ENCODE measurements at regions not wholly inside any gene's neighbourhood (a gene's known extent, or its start where the extent isn't known, plus 50 kb on each side); places are given as distances from the start of the nearest gene placed in this dataset.

GRCh38 chr13:31048521-31048920, 113.2 kb downstream of the HSPH1 start:
- no peak for DNase-seq

DNA sequence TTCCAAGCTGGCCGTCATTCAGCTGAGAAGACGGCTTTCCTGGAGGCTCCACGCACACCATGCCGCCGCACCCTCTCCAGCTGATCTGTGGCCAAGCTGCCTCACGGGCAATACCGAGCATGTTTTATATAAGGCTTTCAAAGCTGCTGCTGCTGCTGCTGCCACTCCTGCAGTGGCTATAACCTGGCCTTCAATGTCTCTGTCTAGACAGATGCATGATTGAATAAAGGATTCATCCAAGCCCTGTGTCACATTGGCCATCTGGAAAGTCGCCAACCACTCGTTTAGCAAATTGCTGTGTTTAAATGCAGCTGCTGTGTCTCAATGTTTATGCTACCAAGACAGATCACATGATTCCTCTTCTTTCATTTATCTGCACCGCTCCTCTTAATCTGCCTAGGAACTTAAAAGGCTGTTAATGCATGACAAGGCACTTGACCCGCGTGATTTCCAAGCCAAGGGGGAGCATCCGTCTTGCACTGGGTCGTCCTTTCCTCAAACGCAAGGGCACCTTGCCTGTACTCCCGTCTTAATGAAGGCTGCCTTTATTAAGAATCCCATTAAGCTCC, 114.3 kb downstream of the TEX26 start:
- no peak for DNase-seq

DNA sequence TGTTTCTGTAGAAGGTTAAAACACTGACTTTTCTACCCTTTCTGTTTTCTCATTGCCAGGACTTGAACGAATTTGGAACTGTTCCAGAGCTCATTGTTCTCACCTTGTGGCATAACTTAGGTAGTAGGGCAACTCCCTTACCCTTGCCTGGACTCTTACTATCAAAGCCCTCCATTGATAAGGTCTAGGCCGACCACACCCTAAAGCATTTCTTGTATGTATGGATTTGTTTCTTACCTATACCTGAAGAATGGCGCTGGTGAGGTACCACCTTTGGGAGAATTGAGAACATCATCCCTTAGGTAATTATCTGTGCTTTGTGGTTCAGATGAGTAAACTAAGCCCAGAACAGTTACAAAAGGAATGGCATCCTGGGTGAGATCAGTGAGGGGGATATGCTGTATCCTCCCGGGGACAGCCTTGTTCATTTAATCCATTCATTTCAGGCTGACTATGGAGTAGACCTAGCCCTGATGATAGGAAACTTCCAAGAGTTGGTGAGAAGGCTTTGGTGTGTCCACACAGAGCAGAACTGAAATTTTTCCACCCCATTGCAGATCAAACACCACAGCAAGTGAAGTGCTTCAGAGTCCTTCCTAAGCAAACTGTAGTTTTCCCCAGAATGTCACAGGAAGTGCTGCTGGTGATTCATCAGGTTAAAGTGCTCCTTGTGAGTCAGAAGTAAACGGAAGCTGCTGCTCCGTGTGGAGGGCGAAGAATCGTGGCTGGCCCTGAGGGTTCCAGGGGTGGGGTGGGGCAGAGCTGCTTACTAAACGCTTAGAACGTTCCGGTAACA, 113.0 kb downstream of the TEX26 start:
- DNase-seq: peak; percentile 60 to 61

DNA sequence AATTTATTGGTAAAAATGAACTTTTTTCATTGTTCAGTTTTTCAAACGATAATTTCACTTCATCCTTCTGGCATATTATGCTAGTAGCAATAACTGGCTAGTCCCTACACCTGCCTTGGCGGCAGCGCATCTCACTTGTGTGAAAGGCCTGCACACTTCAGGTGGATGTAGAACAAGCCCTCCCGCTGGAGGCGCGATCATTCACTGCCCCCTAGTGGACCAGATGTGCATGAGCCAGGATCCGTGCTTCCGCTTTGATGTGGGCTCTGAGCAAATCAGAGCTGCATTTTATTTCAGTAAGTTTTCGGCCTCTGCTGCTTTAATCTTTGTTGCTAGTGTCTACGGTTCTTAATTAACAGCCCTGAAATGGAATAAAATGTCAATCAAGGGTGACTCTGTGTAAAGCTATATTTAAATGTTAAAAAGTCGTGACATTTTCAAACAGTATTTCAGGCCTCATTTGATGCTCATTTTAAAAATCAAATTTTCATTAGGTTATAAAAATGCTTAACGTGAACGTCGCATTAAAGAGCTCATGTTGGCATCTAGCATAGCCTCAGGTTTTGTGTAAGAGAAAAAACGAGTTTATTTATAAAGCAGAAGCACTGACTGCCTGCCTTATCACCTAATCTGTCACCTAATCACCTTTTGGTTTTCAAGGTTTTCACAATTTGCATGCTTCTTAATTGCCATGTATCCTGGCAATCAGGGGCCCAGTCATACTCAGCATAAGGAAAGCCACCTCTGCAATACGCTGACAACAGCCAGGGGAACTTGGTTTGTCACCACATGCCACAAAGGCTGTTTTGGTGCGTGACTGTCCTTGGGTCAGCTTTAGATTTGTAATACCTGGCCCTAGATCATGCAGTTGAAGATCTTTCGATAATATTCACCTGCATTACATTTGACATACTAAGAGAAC, 112.2 kb downstream of the TEX26 start:
- peak; percentile 70 to 81 for DNase-seq

GRCh38 chr13:31043957-31044356, 111.5 kb downstream of the TEX26 start:
- DNase-seq: no peak

- no peak for DNase-seq
These were observed 110.2 kb downstream of the TEX26 start for GRCh38 chr13:31042481-31043165.

- no peak for DNase-seq
These were observed 109.6 kb downstream of the TEX26 start for GRCh38 chr13:31042049-31042448.

GRCh38 chr13:31038834-31039552, 106.5 kb downstream of the TEX26 start:
- DNase-seq: peak; percentile 48 to 74

GRCh38 chr13:31037874-31038500, 105.5 kb downstream of the TEX26 start:
- no peak for DNase-seq

DNA sequence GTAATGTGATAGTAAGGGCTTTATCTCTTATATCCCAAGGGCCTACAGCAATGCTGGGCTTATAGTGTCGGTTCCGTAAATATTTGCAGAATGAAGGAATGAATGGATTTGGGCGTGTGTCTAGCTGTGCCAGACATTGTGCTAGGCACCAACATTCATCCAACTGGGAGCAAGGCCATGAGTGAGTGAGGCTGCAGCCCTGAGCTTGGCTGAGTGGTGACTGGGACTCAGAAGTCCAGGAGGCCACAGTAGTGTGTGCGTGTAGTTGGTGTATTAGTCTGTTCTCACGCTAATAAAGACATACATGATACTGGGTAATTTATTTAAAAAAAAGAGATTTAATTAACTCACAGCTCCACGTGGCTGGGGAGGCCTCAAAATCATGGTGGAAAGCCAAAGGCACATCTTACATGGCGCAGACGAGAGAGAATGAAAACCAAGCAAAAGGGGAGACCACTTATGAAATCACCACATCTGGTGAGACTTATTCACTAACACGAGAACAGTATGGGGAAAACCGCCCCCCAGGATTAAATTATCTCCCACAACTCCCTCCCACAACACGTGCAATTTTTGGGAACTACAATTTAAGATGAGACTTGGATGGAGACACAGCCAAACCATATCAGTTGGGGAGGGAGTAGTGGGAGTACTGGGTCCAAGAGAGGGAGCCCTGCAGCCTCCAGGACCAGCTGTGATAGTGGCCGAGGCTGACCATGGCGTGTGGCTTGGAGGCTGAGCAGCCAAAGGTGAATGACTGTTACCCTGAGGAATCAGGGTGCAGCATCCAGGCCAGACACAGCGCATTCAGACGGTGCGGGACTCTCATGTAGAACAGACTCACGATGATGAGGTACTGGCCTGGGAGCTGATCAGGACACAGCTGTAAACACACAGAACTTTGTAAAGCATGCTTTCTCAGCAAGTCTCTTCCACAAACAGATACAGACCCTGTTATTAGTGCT, 104.6 kb downstream of the TEX26 start:
- no peak for DNase-seq

- no peak for DNase-seq
These were observed 102.9 kb downstream of the TEX26 start for GRCh38 chr13:31035185-31035965.

DNA sequence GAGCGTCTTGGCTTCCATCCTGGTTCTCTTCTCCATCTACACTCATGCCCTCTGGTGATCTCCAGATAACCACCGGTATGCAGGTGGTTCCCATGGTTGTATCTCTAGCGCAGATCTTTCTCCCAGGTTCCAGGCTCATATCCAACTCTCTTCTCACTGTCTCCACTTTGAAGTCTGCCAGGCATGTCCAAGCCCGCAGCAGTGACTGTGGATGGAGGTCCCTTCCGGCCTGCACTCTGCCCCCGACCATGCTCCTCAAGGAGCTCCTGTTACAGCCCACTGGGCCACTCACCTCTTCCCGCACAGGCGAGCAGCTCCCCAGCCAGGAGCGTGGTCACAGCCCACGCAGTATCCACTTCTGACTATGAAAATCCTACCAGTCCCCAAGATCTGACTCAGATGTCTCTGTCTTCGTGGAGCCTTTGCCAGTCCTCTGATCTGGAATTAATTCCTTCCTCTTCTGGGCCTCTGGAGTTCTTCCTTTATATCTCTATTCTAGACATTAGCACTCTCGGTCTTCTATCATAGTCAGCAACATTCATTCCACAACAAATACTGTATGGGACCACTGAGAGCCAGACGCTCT, 100.2 kb downstream of the TEX26 start:
- no peak for DNase-seq

DNA sequence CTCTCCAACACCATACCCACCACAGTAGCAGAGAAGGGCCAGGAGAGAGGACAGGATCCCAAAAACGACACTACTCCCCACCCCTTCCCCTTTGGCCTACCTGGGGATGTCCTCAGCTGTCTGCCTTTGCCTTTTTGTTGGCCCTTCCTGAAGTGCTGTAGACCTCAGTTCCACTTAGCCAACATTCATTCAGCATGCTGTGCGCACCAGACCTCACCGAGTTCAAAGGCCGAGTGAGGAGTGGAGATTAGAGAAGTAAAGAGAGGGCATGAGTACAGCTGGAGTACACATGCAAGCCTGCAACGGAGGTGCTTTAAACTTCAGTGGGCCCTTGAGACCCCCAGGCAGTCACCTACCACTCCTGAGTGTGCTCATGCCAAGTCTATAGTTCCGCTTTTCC, 99.0 kb downstream of the TEX26 start:
- no peak for DNase-seq

DNA sequence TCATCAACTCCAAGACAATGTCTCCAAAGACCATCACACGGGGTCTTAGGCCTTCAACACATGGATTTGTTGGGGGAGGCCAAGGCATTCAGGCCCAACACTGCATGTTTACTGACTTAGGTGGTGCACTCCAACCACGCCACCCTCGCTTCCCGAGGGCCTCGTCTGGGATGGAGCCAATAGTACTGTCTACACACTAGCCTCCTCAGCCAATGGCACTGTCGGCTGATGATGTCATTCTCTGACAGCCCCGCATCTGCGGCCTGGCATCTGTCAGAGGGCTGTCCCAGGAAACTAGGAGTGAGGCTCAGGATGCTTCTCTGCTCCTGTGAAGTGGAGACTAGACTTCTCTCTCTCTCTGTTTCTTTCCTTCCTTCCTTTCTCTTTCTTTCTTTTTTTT, 96.6 kb downstream of the TEX26 start:
- no peak for DNase-seq

DNA sequence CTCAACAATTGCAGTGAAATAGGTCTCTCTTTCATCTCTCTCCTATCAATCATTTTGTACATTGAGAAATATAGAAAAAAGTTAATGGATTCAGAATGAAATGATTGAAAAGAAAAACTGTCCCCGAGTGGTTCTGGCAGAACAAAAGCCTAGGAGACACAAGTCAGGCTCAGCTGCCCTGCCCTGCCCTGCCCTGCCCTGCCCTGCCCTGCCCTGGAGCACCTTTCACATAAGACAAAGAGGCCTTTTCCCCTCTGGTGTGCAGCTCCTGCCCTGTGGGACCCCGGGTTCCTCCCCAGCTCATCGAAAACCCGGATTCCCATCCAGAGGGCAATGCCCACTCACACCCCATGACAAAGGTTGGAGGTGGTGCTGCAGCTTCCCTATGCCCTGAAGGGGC, 94.7 kb downstream of the TEX26 start:
- no peak for DNase-seq

All from AML-193 (cell line).